PC-9 (cell line): ENCODE measurements at regions not wholly inside any gene's neighbourhood (a gene's known extent, or its start where the extent isn't known, plus 50 kb on each side); places are given as distances from the start of the nearest gene placed in this dataset.

Experiments used
- EZH2 ChIP-seq: fragments of 200-600 bp; sonication (generic); IDR thresholded peaks from 2 replicates; pipeline ENCODE4 v1.8.0; 2017; ENCODE audit warnings: antibody characterized with exemption, low read depth
- TF ChIP-seq, protein P1 (sequence below): fragments of 200-600 bp; sonication (generic); conservative IDR thresholded peaks from 2 replicates; pipeline ENCODE4 v1.6.1; 2017; ENCODE audit warnings: mixed run types, antibody characterized with exemption, mild to moderate bottlenecking, moderate library complexity

DNA sequence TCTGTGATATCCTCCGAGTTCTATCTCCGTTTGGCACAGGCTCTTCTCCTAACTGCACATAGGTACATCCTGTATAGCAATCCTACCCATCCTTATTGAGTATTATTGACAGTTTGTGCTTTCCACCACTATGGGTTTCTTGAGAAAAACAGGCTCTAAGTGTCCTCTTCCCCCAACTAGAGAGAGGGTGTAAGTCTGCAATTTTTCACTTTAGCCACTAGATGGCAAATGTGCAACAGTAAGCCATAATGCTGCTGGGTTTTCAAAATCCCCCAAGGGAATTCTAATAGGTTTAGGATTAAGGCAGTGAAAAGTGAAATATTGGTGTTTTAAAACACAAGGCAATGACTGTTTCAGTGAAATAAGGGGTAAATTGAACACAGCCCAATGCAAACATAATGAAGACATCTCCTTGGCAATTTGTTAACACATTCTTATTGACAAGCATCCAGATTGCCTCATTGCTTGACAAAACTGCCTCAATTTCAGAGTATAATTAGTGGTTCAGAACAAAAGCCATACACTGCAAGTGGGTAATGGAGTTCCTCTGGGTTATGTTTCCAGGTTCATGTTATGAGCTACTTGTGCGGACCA is 239.0 kb upstream of the HTR2C start:
- TF ChIP-seq, protein P1, sequence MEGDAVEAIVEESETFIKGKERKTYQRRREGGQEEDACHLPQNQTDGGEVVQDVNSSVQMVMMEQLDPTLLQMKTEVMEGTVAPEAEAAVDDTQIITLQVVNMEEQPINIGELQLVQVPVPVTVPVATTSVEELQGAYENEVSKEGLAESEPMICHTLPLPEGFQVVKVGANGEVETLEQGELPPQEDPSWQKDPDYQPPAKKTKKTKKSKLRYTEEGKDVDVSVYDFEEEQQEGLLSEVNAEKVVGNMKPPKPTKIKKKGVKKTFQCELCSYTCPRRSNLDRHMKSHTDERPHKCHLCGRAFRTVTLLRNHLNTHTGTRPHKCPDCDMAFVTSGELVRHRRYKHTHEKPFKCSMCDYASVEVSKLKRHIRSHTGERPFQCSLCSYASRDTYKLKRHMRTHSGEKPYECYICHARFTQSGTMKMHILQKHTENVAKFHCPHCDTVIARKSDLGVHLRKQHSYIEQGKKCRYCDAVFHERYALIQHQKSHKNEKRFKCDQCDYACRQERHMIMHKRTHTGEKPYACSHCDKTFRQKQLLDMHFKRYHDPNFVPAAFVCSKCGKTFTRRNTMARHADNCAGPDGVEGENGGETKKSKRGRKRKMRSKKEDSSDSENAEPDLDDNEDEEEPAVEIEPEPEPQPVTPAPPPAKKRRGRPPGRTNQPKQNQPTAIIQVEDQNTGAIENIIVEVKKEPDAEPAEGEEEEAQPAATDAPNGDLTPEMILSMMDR, result peak; percentile 87
- no peak for TF ChIP-seq EZH2
